Lower leg skin (tissue), 3 donors: ENCODE measurements at regions not wholly inside any gene's neighbourhood (a gene's known extent, or its start where the extent isn't known, plus 50 kb on each side); places are given as distances from the start of the nearest gene placed in this dataset.

Source experiments
- CTCF ChIP-seq, 3 donors: fragments of 450-650 bp; IDR thresholded peaks; one replicate each; pipeline ENCODE4 v1.5.1; 2016; ENCODE audit warnings: antibody characterized with exemption in 3 of 3, mild to moderate bottlenecking in 3 of 3, moderate library complexity in 2 of 3
- POLR2A ChIP-seq, 2 donors: fragments of 450-650 bp; IDR thresholded peaks; one replicate each; pipeline ENCODE4 v1.6.1; 2016 to 2017; ENCODE audit warnings: antibody characterized with exemption in 2 of 2, mild to moderate bottlenecking in 1 of 2, moderate library complexity in 1 of 2

GRCh38 chr14:36243183-36243582, 66.7 kb upstream of the PTCSC3 start:
- no peak for TF ChIP-seq CTCF (IDR thresholded peaks at IDR 0.05)
- TF ChIP-seq POLR2A (IDR thresholded peaks at IDR 0.05), result no peak
